IPS-15b (cell line): ENCODE measurements at regions not wholly inside any gene's neighbourhood (a gene's known extent, or its start where the extent isn't known, plus 50 kb on each side); places are given as distances from the start of the nearest gene placed in this dataset.

Source experiments
- H3K27me3 ChIP-seq: one replicate; pipeline ENCODE4 v1.6.1; 2013; ENCODE audit warnings: low read length; ENCODE audit not compliant: control insufficient read depth, insufficient read depth
- H3K36me3 ChIP-seq: one replicate; pipeline ENCODE4 v1.6.1; 2013; ENCODE audit warnings: low read length; ENCODE audit not compliant: control insufficient read depth, insufficient read depth
- H3K4me1 ChIP-seq: one replicate; pipeline ENCODE4 v1.6.1; 2013; ENCODE audit warnings: mild to moderate bottlenecking, low read length; ENCODE audit not compliant: control insufficient read depth, insufficient read depth
- H3K4me3 ChIP-seq: one replicate; pipeline ENCODE4 v1.5.1; 2013; ENCODE audit warnings: low read depth, low read length
- H3K9ac ChIP-seq: one replicate; pipeline ENCODE4 v1.6.1; 2013; ENCODE audit warnings: low read depth, mild to moderate bottlenecking, low read length
- H3K9me3 ChIP-seq: one replicate; pipeline ENCODE4 v1.6.1; 2013; ENCODE audit warnings: mild to moderate bottlenecking, low read length; ENCODE audit not compliant: control insufficient read depth, insufficient read depth

DNA sequence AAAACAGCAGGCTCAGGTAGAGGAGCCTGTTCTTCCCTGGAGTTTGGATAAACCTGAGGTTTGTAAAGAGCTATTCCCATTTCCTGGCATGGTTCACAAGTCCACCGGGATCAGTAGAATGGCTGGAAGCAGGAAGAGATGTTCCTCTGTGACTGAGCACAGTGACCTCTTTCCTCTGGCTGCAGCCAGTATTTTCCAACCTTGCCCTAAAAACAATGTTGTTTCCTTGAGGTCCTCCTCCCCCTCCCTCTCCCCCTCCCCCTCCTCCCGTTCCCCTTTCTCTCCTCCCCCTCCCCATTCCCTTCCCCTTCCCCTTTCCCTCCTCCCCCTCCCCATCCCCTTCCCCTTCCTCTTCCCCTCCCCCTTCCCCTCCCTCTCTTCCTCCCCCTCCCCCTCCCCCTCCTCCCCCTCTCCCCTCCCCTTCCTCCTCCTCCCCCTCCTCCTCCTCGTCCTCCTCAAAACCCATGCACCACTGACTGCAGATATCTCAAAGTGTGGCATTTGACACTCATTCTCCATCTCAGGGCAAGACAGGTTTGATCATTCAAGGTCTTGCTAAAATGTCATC, 58.9 kb upstream of the MON1B start:
- no peaks in the 10 kb centered on the region for H3K4me1 ChIP-seq
- no peak overlapping the region for H3K4me3 ChIP-seq
- no peaks in the 10 kb centered on the region for H3K9me3 ChIP-seq
- H3K9ac ChIP-seq, result no peak overlapping the region
- no peaks in the 10 kb centered on the region for H3K27me3 ChIP-seq
- H3K36me3 ChIP-seq, result no peaks in the 10 kb centered on the region

DNA sequence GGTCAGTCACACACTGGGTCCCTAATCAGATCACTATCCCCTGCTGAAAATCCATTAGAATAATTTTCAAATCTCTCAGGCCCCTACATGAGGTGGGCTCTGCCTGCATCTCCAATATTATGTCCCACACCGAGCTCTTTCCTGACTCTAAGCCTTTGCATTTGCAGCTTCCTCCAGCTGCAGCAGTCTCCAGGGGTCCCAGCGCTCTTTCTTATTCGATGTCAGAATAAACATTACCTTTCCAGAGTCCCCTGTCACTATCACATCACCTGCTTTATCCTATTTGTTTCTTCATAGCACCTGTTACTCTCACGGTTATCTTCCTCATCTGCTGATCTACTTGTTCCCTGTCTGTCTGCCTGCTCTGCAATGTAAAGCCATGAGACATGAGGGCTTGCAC, 57.3 kb upstream of the MON1B start:
- Histone ChIP-seq H3K4me3 (no peak overlapping the region), H3K36me3 (no peaks in the 10 kb centered on the region), H3K27me3 (no peaks in the 10 kb centered on the region), H3K9ac (no peak overlapping the region), H3K4me1 (no peaks in the 10 kb centered on the region), H3K9me3 (no peaks in the 10 kb centered on the region)

DNA sequence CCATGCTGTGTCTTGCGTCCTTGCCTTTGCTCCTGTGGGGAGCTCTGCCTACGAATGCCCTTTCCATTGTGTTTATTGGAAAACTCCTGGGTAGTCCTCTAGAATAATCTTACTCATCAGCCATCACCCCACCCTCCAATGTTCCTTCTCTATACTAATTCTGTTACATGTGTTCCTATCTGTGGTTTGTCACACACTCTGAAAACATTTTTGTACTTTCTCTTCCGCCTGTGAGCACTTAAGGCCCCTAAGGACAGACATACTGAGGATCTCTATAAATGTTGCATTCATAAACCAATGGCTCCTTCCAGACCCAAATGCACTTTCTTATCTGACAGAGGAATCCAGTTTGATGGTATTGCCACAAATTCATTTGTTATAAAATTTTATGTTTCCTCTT, 53.9 kb upstream of the MON1B start:
- no peak overlapping the region for H3K4me3 ChIP-seq
- no peaks in the 10 kb centered on the region for H3K4me1 ChIP-seq
- no peak overlapping the region for H3K9ac ChIP-seq
- no peaks in the 10 kb centered on the region for H3K36me3 ChIP-seq
- no peaks in the 10 kb centered on the region for H3K9me3 ChIP-seq
- no peaks in the 10 kb centered on the region for H3K27me3 ChIP-seq
